ENCODE measurements at regions not wholly inside any gene's neighbourhood (a gene's known extent, or its start where the extent isn't known, plus 50 kb on each side); places are given as distances from the start of the nearest gene placed in this dataset.

- no peaks in the 10 kb centered on the region for H3K27me3 ChIP-seq
- H3K4me3 ChIP-seq, result no peak overlapping the region
- DNase-seq (no peak), ATAC-seq (no peak)
- no peaks in the 10 kb centered on the region for H3K4me1 ChIP-seq
- no peak for TF ChIP-seq CTCF (IDR thresholded peaks at IDR 0.05)
- no peak for TF ChIP-seq POLR2A (IDR thresholded peaks at IDR 0.05)
- H3K36me3 ChIP-seq, result no peaks in the 10 kb centered on the region
- intact Hi-C loops (cut with DNase I), result no loop called here
- no peak overlapping the region for H3K27ac ChIP-seq
- H3K9me3 ChIP-seq, result no peaks in the 10 kb centered on the region
- 67% methylated on average over 1 of the region's 1 CpG for WGBS (ENCODE audit: insufficient coverage, low coverage, low lambda C conversion rate, missing lambda C conversion rate)
Measured at GRCh38 chr1:197850918-197851317, 51.5 kb upstream of the C1orf53 start.

GRCh38 chr1:197850042-197850441 lies 52.4 kb upstream of the C1orf53 start:
- no peak overlapping the region for H3K27ac ChIP-seq
- ATAC-seq (no peak), DNase-seq (no peak)
- intact Hi-C loops (cut with DNase I), result no loop called here
- no peak for TF ChIP-seq POLR2A (IDR thresholded peaks at IDR 0.05)
- TF ChIP-seq CTCF (IDR thresholded peaks at IDR 0.05), result no peak
- H3K4me1 ChIP-seq, result no peaks in the 10 kb centered on the region
- H3K36me3 ChIP-seq, result no peaks in the 10 kb centered on the region
- no peak overlapping the region for H3K4me3 ChIP-seq
- WGBS (ENCODE audit: insufficient coverage, low coverage, low lambda C conversion rate, missing lambda C conversion rate), result 44% methylated on average over 4 of the region's 4 CpGs
- no peaks in the 10 kb centered on the region for H3K9me3 ChIP-seq
- H3K27me3 ChIP-seq, result no peaks in the 10 kb centered on the region

GRCh38 chr1:197848350-197848749 lies 54.1 kb upstream of the C1orf53 start:
- ATAC-seq (no peak), DNase-seq (no peak)
- intact Hi-C loops (cut with DNase I), result no loop called here
- no peaks in the 10 kb centered on the region for H3K9me3 ChIP-seq
- no peaks in the 10 kb centered on the region for H3K36me3 ChIP-seq
- no peaks in the 10 kb centered on the region for H3K4me1 ChIP-seq
- H3K27ac ChIP-seq, result no peak overlapping the region
- TF ChIP-seq POLR2A (IDR thresholded peaks at IDR 0.05), result no peak
- TF ChIP-seq CTCF (IDR thresholded peaks at IDR 0.05), result no peak
- H3K27me3 ChIP-seq, result no peaks in the 10 kb centered on the region
- no peak overlapping the region for H3K4me3 ChIP-seq

GRCh38 chr1:197845886-197846285 lies 56.5 kb upstream of the C1orf53 start:
- Histone ChIP-seq H3K27ac (no peak overlapping the region), H3K4me1 (no peaks in the 10 kb centered on the region), H3K4me3 (no peak overlapping the region), H3K9me3 (no peaks in the 10 kb centered on the region), H3K27me3 (no peaks in the 10 kb centered on the region), H3K36me3 (no peaks in the 10 kb centered on the region)
- WGBS (ENCODE audit: insufficient coverage, low coverage, low lambda C conversion rate, missing lambda C conversion rate), result 88% methylated on average over 1 of the region's 1 CpG
- no peak for DNase-seq
- ATAC-seq, result no peak
- TF ChIP-seq CTCF (IDR thresholded peaks at IDR 0.05), result no peak
- no peak for TF ChIP-seq POLR2A (IDR thresholded peaks at IDR 0.05)
- intact Hi-C loops (cut with DNase I), result no loop called here

- no peaks in the 10 kb centered on the region for H3K27me3 ChIP-seq
- no peaks in the 10 kb centered on the region for H3K9me3 ChIP-seq
- intact Hi-C loops (cut with DNase I), result no loop called here
- TF ChIP-seq CTCF (IDR thresholded peaks at IDR 0.05), result no peak
- no peak for TF ChIP-seq POLR2A (IDR thresholded peaks at IDR 0.05)
- no peaks in the 10 kb centered on the region for H3K4me1 ChIP-seq
- no peak overlapping the region for H3K27ac ChIP-seq
- no peak for ATAC-seq
- H3K4me3 ChIP-seq, result no peak overlapping the region
- H3K36me3 ChIP-seq, result no peaks in the 10 kb centered on the region
- no peak for DNase-seq
- 66% methylated on average over 3 of the region's 3 CpGs for WGBS (ENCODE audit: insufficient coverage, low coverage, low lambda C conversion rate, missing lambda C conversion rate)
Measured at GRCh38 chr1:197844651-197845050, 57.8 kb upstream of the C1orf53 start.
